ENCODE measurements at regions not wholly inside any gene's neighbourhood (a gene's known extent, or its start where the extent isn't known, plus 50 kb on each side); places are given as distances from the start of the nearest gene placed in this dataset.
A peak's percentile ranks its signal among the peaks of the same experiment; 100 is the strongest.

DNA sequence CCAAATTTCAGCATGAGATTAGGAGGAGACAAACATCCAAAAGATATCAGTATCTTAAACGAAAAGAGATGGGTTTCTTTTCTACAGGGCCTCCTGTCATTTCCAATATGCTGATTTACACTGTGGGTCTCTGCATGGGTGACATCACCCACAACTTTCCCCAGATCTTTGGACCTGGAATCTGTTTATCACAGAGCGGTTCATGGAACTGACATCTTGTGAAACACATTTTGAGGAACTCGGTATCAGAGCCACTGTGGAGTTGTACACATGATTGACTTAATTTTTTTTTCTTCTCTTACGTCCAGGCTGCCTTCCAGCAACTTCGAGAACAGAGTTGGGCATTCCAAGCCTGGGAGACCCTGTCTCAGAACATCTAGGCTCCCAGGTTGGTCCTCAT lies 80.2 kb upstream of the SERP2 start:
- DNase-seq = no peak

DNA sequence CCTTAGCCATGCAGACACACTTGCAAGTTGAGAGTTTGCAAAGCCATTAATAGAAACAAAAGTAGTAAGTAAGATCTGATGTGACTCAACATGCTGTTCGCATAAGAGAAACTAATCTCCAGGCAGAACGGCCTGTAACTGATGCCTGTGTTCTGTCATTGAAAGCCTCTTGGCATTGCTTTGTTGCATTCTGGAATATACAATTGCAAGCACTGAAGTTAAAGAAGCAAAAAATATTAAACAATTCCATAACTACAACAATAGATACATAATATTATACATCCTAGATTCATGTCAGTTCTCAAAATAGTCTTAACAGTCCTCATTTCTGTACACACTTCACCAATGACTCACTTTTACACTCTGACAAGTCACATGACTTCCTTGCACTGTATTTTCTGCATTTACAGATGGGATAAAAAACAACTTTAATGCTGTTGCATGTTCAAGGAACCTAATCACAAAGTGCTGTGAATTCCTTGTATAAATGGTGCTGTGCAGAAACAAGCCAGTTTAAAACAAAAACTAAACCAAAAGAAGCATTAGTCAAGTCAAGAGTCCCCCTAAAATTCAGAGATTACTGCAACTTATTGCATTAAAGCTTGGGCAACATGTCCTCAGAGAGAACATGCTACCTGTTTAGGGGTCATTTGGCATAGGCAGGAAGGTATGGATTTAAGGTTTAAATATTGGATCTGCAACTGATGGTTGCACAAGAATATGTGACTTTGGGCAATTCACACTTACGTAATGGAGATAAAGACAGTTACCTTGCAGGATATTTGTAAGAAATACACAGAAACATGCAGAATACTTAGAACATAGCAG lies 79.5 kb upstream of the SERP2 start:
- no peak for DNase-seq

DNA sequence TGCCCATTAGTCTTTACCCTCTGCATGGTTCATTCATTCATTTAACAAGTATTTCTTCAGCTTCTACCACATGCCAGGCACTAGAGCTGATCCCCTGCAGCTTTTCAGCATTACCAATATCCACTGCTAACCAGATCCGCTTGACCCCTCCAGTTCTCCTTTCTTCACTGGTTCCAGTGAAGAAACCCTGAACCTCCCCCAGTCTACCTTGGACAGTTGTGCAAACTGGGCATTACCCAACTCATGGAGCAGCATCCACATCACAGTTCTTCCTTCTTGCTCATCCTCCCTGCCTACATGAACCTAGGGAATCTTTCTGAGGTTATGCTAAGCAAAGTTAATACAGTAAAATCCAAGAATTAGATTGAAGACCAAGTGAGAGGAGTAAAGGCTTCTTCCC lies 78.7 kb upstream of the SERP2 start:
- no peak for DNase-seq

DNA sequence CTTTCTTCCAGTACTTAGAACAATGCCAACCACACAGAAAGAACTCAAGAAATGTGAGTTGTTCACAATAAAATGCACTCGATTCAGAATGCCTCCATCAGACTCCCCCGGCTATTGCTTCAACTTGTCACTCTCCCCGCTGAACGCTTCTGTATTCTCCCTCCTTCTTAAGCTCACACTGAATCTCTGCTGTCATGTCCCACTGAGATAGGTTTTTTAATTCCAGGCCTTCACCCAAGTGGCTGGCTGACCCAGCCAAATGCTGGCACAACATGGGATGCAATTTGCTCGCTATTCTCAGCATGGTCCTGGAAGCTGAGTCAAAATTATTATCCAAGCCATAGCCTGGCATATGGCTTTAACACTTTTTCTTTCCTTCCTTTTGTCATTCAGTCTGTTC lies 76.8 kb upstream of the SERP2 start:
- peak; percentile 86 for DNase-seq

GRCh38 chr13:44298314-44298713 lies 75.3 kb upstream of the SERP2 start:
- DNase-seq = no peak

DNA sequence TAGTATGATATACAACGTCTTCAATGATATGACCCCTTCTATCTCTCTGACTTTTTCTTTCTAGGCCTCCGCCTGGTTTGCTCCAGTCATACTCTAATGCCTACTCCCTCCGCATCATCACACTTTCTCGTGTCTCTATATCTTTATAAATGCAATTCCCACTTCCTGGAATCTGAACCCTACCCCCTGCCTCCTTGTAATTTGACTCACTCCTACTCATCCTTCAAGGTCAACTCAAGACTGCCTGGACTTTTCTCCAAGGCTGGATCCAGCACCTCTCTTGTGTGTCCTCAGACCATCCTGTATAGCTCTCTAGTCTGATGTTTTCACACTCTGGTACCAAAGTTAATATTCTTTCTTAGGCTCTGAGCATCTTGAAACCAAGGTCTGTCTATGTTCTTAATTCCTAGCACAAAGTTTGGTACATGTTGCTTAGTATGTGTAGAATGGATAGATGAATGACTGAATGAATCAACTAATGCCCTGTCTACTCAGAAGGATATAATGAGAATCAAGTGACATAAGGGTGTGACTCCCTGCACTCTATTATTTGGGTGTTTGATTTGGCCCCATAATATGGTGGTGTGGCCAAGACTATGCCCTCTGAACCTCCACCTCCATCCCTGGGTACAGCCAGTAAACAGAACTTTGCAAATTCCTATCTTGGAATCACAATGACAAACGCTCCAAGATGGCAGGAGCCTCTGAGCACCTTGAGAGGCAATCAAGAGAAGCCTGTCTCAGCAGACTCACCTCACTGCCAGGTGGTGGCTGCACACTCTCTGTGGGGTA lies 74.3 kb upstream of the SERP2 start:
- DNase-seq = no peak

GRCh38 chr13:44300895-44301638 lies 72.6 kb upstream of the SERP2 start:
- peak; percentile 72 for DNase-seq

DNA sequence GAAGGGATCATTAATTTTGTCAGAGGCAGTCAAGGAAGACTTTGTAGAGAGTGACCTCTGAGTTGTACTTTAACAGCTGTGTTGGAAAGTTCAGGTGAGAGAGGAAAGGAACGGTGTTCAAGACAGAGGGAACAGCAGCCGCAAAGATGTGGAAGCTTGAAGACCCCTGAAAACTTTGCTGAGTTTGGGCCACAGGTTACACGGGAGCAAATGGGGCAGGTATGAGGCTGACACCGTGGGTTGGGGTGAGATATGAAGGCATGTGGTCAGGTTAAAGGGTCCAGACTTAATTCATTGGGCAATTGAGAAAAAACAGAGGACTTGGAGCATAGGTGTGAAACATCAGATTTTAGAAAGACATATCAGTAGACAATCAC lies 72.0 kb upstream of the SERP2 start:
- no peak for DNase-seq

DNA sequence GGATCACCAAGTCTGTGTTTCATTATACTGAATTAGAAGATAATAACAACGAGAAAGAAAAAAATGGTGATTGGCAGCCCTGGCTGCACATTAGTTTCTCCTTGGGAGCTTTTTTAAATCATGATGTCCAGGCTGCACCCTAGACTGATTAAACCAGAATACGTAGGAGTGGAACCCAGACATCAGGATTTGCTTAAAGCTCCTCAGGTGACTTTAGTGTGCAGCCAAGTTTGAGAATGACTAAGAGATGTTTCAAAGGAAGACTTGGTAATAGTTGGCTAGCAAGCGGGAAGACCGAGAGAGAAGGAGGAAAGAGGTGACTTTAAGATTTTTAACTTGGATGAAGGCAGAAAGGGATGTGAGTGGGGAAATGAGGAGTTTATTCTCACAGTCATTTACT lies 71.4 kb upstream of the SERP2 start:
- no peak for DNase-seq

DNA sequence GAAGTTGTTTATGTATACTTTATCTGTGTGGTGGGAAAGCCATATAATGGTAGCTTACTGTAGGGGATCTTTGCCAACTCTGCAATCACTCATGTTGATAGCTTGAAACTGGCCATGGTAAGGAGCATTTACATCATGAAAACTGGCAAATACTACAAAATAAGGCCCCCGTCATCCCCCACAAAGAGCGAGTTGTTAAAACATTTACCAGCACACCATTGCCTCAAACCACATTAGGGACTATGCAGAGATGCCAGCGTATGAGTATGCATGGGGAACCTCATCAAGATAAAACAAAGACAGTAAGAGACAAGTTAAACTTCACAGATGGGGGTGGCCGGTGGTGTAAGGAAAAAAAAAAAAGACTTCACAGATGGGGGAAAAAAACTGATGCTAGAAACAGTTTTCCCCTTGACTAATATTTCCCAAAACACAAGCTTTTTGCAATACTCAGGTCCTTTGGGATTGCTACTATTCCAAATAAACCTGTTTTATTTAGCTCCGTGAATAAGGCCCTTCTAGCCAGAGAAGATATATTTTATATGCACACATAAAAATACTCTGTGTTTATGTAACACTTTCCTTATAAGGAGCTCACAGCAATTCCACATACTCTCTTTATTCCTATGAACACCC lies 70.6 kb upstream of the SERP2 start:
- DNase-seq = no peak

GRCh38 chr13:44303681-44304432 lies 69.8 kb upstream of the SERP2 start:
- DNase-seq = peak; percentile 13

- DNase-seq = no peak
Observed at GRCh38 chr13:44304433-44304725, 69.2 kb upstream of the SERP2 start.

GRCh38 chr13:44305286-44305685 lies 68.3 kb upstream of the SERP2 start:
- no peak for DNase-seq

DNA sequence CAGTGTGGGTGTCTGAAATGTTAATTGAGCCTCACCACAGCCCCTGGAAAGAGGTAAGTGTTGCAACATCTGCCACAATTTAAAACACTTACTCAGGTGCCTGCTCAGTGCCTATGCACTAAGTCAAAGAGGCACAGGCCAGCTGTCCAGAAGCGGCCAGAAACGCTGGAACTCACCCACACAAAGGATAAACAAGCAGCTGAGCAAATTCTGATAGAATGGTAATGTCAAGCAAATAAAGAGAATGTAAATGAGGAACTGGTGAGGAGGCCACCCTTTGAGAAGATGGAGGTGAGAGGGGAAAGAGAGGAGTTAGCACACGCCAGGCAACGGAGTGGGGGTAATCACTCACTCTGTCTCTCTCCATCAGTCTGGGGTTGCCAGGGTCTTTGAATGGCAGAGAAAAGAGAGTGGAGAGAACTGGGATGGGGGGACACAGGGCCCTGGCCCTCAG lies 67.7 kb upstream of the SERP2 start:
- DNase-seq = no peak

- DNase-seq = no peak
Observed at GRCh38 chr13:44306371-44307192, 67.0 kb upstream of the SERP2 start.

DNA sequence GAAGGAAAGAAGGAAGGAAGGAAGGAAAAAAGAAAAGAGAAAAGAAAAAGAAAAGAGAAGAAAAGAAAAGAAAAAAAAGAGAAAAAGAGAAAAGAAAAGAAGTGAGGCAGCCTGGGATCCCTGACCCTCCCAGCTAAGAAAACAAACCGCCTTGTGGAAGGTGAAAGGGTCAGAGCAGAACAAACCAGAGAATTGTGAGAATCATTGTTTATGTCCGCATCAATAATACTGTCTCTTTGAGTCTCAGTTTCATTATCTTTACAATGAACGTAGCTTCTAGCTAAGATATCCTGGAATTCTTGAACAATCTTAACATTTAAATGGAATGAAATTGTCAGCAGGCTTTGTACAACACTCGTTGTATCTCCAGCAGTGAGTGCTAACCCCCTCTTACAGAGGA lies 66.4 kb upstream of the SERP2 start:
- no peak for DNase-seq

DNA sequence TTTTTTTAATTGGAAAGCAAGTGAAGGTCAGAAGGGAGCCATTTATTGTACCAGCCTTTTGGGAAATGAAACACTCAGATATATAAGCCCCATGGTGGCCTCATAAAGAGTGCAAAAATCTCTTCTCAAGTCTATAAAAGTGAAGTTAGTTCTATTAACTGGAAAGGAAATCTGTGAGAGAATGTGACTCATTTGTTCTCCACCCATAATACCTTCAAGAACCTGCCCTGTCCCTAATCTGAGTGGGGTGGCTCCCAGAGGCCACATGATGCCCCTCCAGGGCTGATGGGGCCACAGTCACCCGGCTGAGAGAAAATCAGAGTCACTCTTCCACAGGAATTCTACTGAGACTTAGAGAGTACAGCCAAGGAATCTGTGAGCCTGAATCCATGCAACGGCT lies 65.8 kb upstream of the SERP2 start:
- DNase-seq = no peak

- DNase-seq = no peak
Observed at GRCh38 chr13:44308352-44308751, 65.3 kb upstream of the SERP2 start.

DNA sequence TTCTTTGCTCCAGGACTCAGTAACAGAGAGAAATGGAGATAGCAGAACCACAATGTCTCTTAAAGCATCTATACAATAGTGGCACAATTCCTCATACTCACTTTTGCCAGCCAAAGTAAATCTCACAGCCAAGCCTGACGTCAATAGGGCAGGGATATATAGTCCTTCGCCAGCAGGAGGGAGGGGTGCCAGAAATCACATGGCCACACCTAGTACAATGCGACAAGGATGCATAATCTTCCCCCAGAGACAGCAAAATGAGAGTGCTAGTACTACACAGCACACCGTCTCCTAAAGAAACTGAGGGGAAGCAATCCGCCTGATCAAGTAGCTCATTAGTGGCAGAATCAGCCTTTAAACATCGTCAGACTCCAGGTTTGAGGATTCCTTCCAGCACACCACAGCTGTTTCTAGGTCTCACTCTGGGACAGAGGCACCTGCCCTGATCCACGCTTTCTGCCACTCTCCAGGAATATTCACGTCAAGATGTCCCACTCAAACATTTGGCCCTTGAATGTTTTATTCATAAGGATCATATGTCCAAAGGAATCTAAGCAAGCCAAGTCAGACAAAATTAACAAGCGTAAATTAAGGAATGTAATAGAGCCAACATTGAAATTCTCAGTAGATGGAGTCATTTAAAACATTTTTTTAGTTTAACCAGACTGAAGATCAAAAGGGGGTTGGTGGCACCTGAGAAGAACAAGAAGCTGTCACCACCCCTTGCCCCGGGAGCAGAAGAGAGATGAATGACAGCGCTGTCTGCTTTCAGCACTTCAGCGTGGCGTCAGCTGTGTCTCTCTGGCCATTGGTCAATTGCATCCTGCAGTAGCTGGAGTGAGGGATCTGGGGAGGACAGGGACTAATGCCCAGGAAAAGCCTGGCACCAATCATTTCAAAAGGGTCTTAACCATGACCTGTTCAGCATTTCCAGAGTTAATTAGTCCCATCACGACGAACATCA lies 63.5 kb upstream of the SERP2 start:
- DNase-seq = peak; percentile 57

GRCh38 chr13:44311011-44311780 lies 62.4 kb upstream of the SERP2 start:
- DNase-seq = peak; percentile 92

Data from NCI-H446 treated with DMSO at 0.1 percent for 48 hours (cell line).